ENCODE measurements at regions not wholly inside any gene's neighbourhood (a gene's known extent, or its start where the extent isn't known, plus 50 kb on each side); places are given as distances from the start of the nearest gene placed in this dataset.

DNA sequence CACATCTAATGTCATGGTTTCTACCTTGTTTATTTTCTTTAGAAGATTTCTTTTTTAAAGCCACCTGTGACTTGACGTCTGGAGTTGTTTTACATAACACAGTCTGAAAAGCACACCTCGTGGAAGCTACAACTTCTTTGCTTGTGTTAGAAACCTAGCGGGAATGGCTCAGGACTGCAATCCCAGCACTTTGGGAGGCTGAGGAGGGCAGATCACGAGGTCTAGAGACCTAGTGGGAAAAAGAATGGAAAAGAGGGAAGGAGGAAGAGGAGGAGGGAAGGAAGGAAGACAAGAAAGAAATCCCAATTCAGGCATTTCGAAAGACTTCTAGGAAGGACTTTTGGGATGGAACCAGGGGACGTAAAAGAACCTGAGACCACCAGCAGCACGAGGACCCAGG is 146.3 kb upstream of the CELF2 start:
- no peak for DNase-seq (ENCODE audit: low read depth)

DNA sequence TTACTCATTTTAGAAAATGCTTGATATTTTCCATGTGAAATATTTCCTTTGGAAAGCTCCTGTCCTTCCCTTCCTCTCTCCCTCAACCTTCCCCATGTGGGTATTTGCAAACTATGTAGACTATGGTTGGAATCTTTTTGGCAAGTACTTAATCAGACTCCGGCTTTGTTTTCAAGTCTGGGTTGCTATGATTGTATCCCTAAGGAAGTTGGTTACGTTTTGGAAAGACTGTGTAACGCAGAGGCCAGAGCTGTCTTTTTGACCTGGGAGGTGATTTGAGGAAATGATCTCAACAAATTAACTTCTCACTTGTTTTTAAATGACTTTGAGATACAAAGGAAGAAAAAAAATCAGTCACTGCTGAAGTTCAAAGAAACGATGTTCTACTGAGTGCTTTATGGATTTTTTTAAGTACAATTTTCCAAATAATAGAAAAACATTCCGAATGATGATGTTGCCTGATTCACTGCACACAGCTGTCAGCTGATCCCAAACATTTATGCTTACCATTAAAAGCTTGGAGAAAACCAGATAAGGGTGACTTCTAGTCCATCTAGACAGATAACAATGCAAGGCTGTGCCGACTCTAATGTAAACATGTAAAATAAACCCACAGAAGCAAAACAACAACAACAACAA is 145.5 kb upstream of the CELF2 start:
- DNase-seq (ENCODE audit: low read depth), result peak; percentile 35

DNA sequence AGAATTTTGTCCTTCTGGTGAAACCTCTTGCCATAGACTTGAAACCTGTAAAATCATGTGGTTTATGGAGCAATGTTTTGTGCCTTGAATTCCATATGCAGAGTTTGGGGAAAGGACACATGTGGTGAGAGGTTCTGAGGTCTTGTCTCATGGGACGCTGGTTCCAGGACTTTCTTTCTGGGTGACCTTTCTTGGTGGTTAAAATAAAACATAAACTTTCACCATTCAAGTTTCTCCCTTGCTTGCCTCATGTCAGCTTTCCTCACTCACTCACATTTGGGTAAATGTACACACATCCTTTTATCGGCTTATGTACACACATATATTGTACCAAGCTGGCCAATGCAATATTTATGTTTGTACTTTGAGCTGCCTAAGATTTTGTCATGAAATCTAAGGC is 144.9 kb upstream of the CELF2 start:
- DNase-seq (ENCODE audit: low read depth), result no peak

DNA sequence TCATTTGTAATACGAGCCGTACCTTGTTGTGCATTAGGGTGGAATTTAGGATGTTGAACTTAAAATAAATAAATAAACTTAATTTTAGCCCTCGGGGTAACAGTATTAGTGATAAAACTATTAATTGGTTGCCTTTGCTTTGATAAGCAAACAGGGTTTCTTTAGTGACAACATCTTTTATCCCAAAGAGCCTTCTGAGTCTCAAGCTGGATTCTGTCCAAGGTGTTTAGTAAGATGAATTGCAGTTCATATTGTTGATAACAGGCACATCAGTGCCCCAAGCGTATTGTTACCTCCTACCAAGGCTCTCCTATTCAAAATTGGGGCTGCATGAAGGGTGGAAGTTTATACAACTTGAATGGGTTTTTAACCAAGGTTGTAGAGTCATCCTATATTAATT is 144.4 kb upstream of the CELF2 start:
- no peak for DNase-seq (ENCODE audit: low read depth)

DNA sequence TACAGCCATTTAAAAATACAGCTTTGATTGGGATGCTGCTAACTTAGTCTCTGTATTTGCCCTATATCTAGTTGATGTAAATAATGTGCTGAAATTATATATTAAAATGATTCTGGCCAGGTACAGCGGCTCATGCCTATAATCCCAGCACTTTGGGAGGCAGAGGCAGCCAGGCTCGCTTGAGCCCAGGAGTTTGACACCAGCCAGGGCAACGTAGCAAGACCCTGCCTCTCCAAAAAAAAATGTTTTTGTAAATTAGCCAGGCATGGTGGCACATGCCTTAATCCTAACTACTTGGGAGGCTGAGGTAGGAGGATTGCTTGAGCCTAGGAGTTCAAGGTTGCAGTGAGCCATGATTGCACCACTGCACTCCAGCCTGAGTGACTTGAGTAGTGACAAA is 143.8 kb upstream of the CELF2 start:
- DNase-seq (ENCODE audit: low read depth), result no peak

DNA sequence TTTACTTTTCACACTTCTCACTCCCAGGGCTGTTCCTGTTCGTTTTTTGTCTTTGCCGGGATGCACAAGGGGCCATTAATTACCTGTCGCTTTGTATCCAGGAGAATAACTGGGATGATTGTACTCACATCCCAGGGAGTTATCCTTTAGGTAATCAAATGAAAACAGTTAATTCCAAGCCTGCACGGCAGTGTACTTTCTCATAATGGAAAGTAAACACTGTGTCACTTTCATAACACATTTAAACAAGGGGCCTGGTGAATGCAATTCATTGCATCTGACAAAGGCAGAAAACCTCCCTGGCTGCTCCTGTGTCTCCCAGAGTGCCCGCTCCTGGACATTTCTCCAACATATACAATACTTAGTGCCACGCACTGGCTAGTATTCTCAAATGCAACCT is 138.7 kb upstream of the CELF2 start:
- no peak for DNase-seq (ENCODE audit: low read depth)

DNA sequence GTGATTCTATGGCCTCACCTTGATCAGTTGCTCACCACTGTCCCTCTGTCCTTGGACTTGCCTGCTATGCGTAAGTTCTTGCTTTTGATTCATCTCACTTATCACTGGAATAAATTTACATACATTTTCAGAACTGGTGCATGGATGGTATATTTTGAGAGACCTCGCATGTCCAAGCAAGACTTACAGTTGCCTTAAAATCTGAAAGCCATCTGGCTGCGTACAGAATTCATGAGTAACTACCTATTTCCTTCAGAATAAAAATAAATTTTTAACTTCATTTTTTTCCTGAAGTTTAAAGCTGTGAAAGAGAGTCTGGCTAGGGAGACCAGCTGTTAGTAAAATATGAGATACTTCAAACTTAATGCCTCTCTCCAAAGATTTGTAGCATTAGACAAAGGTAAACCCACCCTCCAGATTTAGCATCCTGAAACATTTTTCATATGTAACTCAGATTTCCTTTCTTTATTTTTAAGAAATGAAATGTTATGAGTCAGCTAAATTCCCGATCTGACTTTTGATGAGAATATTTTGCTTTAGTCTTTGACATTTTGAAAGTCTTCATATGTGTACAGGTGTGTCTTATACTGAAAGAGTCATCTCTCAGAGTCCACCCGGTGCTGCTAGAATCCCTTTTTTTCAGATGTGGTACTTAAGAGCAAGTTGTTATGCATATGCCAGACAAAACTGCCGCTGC is 136.4 kb upstream of the CELF2 start:
- no peak for DNase-seq (ENCODE audit: low read depth)

DNA sequence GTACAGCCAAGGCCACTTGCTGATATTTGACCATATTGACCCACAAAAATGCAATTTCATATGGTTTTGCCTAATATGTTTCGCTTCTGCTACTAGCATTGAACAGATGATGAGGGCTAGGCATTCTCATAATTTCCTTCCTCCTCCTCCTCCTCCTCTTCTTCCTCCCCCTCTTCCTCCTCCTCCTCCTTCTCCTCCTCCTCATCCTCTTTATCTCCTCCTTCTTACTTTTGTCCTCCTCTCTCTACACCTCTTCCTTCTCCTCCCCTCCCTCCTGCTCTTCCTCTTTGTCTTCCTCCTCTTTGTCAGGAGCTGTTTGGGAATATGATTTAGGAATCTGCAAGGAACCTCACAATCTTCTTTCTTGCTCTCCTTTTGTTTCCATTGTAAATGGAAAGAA is 133.9 kb upstream of the CELF2 start:
- DNase-seq (ENCODE audit: low read depth), result no peak

DNA sequence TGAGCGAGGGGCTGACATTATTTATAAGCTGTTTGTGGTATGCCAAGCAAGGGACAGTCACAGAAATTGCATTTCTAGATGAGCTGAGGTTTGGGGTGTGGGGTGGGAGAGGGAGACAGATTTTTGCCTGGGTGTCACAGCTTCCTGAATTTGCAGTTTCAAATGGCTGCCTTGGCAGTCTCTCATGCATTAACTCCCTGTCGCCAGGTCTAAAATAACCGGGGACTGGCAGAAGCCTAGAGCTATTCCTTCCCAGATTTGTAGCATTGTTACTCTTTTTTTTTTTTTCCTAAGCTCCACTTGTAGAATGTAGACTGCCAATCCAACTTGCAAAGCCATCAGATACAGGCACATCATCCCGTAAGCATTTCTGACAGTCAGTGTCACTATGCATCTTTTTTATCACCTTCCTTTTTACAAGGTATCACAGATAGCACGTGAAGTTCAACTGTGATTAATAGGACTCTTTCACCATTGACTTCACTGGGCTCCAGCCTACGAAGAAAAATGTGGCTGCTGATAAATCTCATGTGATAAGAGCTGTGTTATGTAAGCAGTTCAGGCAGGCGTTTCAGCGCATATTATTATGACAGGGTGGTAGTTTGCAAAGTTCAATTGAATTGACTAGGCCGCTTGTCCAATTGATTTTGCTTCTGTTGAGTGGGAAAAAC is 130.7 kb upstream of the CELF2 start:
- no peak for DNase-seq (ENCODE audit: low read depth)

DNA sequence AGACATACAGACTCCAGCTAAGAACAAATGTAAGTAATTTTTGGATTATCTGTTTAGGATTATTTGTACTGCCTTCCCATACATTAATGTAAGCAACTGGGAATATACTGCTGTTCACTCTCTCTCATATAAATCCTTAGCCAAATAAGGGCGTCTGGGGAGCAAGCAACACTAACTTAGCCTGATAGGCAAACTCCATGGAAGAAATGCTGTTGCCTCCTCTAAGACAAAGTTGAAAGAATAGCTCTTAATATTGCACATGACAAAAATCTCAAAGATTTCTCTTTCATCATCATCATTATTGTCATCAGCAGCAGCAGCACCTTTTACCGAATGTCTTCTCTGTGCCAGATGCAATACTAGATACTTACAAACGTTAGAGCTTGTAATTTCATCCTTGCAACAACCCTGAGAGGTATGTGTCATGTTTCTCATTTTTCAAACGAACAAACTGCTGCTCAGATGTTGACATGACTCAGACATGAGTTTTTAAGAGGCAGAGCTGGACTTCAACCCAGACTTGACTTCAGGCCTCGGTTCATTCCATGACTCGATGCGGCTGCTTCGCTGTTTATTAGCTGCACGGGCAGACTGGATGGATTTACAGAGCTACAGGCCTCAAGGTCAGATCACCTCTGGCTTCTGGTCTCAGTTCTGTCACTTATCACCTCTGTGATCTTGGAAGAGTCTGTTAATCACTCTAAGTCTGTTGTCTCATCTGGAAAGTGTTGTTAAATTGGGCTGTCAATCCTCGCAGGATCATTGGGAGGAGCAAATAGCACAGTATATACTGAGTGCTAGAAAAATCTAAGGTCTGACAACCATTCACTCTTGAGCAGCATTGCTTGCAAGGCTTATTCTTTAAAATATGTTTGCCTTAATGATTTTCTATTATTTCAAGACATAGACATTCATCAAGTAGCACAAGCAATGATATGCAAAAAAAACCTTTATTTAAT is 126.3 kb upstream of the CELF2 start:
- peak; percentile 6 for DNase-seq (ENCODE audit: low read depth)

DNA sequence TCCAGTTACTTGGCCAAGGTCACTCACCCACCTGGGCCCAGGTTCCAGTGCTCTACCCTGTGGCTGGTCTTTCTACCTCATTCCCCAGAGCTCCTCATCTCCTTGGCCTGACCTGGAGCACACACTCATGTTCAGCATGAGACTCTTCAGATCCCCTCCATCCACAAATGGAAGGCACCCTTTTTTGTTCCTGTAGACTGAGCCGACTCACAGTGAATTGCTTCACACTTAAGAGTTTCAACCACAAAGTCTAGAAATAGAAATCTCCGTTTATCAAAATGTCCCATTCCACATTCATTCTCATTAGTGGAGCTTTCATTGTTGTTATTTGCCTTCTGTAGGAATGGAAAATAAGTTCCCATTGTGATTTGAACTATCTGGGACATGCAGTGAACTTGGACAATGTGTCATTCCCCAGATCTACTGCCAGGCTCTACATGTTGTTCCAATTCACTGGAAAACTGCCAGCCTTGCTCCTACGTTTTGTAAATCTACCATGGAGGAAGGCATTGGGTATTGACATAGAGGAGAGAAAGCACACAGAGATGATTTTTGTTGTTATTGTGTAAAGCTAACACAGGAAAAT is 125.3 kb upstream of the CELF2 start:
- DNase-seq (ENCODE audit: low read depth), result no peak

DNA sequence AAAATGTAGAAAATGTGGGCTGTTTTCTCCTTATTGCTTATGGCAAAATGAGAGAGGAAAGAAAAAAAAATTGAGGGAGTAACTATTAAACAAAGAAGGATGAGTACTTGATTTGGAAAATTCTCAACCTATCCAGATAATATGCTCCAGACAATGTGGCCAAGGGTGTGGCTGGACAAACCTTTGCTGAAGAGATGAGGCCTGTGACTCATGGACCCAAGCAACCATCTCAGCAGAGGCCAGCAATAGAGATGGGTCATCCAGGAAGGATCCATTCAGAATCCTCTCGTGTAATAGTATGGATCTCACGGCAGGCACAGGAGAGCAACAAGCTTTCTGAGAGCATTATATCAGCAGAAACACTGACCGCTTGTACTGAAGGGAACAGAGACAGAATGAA is 120.3 kb upstream of the CELF2 start:
- DNase-seq (ENCODE audit: low read depth), result no peak

DNA sequence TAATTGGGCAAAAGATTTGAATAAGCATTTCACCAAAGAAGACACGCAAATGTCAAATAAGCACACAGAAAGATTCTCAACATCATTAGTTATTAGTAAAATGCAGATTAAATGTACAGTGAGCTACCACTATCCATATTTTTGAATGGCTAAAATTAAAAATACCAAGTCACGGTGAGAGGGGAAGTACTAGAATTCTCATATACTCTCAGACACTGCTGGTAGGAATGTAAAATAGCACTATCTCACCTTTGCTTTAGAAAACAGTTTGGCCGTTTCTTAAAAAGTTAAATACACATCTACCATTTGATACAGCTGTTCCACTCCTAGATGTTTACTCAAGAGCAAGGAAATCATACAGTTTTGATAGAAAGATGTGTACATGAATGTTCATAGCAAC is 115.8 kb upstream of the CELF2 start:
- DNase-seq (ENCODE audit: low read depth), result no peak

DNA sequence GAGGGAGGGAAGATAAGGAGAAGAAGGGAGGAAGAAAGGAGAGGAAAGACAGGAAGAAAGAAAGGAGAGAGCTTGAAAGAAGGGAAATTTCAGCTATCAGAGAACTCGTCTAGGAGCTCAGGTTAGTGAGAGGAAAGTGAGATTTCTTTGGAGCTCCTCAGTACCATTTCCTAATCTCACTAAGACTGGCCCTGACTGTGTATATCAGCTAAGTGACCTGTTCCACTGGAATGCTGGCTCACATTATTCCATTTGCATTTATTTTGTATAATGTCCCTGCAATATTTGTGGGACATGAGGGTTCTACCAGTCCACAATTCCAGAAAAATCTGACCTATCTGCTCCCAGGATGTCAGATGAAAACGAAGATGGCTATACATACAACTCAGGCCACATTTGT is 114.7 kb upstream of the CELF2 start:
- no peak for DNase-seq (ENCODE audit: low read depth)

DNA sequence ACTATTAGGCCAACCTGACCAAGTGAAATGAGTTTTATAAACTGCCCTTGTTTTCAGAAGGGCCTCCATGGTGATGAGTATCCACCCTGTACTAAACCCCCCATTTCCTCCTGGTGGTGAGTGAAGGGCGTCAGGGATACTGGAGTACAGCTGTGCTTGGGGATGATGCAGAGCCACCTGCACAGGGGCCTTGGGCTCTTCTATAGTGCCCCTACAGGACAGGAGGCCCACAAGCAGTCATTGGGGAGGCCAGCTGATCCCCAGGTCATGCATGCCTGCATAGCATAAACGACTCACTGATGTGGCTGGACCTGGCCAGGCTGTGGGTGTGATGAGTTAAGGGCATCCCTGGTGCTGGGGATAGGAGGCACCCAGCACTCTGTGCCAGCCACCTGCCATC is 114.1 kb upstream of the CELF2 start:
- no peak for DNase-seq (ENCODE audit: low read depth)

DNA sequence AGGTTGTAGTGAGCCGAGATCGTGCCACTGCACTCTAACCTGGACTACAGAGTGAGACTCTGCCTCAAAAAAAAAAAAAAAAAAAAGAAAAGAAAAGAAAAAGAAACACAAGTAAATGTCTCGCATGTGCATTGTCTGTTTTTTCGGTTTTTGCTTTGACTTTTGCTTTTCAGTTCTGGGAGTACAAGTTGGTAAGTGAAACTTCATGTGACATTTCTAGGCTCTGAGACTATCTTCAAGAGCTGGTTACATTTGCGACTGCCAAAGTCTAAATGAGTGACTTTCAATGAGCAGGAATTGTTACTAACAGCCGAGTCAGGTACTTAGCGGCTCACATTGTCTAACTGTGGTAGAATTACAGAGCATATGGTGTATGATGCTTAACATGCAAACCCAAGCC is 107.0 kb upstream of the CELF2 start:
- DNase-seq (ENCODE audit: low read depth), result no peak

DNA sequence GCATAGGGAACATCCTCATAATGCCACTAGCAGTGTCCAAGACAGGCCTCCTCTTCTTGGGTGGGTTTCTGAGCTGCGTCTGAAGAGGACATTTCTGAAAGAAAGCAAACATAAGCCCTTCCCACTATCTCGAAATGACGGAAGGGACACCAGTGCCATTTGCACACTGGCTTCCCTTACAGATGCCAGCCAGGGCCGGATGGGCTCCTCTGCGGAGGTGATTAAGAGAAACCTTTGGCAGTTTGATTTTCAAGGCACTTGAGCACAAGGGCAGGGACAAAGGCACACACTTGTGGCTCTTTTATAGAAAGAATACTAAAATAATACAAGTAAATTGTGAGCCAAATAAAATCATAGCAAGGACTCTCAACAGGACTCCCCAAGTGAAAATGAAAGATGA is 106.6 kb upstream of the CELF2 start:
- no peak for DNase-seq (ENCODE audit: low read depth)

DNA sequence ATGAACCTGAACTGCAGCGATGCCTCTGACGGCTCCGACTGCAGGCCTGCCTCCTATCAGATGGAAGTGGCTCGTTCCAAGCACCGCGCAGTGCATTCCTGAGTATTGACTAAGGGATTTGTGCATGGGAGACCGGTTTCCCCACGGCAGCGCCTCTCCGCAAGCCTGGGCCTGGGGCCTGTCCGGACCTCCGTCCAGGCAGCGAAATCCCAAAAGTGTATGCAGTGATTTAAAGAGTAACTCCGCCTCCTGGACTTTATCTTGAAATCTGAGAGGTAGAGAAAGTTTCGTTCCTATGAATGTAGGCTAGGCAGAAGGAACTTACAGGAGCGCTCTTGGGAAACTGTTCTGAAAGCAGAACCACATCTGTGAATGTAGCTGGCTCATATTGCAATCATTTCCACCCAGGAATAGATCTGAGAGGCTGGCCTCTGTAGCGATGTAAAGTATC is 106.2 kb upstream of the CELF2 start:
- DNase-seq (ENCODE audit: low read depth), result peak; percentile 68

DNA sequence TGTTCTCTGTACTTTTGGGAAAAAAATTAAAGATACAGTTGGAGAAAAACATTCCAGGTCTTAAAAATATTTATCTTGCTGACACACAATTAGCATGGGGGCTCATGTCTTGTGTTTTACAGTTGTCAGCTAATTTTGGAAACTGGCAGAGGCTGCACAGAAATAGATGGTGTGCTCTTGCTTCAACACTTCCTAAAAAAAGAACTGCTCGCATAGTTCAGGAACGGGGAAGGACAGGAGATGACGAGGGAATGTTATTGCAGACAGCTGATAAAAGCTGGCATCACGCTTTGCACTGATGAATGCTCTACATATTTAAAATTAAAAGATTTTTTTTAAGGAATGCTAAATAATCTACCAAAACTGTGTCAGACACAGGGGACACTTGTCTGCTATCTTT is 103.5 kb upstream of the CELF2 start:
- DNase-seq (ENCODE audit: low read depth), result no peak

DNA sequence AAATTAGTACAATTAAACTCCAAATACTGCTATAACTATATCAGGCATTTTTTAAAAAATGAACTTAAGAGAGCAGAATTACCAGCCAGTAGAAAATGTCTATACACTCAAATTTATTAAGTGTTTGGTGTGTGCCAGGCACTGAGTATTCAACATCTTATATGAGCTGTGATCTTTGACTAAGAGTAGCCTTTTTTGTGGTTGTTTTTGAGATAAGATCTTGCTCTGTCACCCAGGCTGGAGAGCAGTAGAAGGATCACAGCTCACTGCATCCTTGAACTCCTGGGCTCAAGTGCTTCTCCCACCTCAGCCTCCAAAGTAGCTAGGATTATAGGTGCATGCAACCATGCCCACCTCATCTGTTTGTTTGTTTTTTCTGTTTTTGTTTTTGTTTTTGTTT is 102.5 kb upstream of the CELF2 start:
- no peak for DNase-seq (ENCODE audit: low read depth)

DNA sequence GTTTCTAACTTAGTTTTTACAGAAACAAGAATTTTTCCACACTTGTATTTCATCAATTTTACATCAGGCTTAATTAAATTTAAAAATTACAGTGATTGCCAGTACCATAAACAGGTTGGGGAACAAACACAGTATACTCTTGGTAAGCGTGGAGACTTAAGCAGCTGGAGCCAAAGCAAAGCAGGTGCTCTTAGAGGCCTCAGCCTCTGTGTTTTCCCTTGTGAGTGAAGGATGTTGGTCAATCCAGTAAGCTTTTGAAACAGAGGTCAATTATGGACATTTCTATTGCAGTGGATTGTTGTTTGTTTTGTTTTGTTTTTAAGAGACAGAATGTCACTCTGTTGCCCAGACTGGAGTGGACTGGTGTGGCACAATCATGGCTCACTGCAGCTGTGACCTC is 100.6 kb upstream of the CELF2 start:
- DNase-seq (ENCODE audit: low read depth), result no peak

DNA sequence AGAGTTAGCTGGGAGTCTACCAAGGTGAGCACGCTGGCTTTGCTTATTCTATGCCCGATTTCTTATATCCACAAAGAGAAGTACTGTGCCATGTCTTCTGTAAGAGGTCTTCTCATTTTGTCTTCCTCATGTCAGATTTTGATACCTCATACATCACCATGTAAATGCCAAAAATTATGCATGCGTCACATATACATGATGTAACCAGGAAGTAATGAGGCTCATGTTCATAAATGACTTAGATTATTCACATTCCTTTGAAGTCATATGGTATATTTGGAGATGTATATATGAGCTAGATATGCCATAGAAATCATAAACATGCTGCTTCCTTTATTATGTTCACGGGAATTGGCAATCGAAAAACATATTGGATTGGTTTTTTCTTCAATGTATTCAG is 97.7 kb upstream of the CELF2 start:
- DNase-seq (ENCODE audit: low read depth), result no peak

Measured in ELR (cell line).